ENCODE measurements at regions not wholly inside any gene's neighbourhood (a gene's known extent, or its start where the extent isn't known, plus 50 kb on each side); places are given as distances from the start of the nearest gene placed in this dataset.

DNA sequence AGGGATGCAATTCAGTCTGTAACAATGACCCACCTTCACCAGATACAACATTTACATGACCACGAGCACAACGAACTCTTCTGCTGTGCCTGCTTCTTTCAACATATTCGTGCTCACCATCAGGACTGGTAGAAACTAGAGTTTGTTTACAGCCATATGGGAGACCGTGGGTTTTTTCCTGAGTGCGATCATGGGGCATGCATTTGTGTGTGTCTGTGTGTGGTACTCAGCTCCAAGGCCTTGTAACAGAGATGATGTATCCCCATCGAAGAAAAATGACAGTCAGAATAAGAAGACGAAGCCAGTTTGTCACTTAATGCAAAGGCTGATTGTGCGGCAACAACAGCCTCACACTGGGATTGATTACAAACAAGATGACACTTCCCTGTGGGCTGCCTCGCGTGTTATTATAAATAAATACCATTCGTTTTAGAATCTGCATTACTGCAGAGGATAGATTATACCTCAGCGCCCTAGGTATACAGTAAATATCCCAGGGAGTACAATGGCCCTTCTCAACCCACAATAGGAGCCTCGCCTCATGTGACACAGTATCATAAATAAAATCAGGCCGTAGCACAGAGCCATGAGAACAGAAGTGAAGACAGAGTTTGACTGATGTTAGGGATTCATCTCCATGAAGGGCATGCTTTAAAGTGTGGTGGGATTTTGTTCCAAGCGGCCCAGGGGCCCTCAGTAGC is 97.3 kb upstream of the NOCT start:
- TF ChIP-seq, protein P1, sequence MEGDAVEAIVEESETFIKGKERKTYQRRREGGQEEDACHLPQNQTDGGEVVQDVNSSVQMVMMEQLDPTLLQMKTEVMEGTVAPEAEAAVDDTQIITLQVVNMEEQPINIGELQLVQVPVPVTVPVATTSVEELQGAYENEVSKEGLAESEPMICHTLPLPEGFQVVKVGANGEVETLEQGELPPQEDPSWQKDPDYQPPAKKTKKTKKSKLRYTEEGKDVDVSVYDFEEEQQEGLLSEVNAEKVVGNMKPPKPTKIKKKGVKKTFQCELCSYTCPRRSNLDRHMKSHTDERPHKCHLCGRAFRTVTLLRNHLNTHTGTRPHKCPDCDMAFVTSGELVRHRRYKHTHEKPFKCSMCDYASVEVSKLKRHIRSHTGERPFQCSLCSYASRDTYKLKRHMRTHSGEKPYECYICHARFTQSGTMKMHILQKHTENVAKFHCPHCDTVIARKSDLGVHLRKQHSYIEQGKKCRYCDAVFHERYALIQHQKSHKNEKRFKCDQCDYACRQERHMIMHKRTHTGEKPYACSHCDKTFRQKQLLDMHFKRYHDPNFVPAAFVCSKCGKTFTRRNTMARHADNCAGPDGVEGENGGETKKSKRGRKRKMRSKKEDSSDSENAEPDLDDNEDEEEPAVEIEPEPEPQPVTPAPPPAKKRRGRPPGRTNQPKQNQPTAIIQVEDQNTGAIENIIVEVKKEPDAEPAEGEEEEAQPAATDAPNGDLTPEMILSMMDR (IDR thresholded peaks at IDR 0.05), result no peak
- no peak for TF ChIP-seq POLR2A (IDR thresholded peaks at IDR 0.05)
